Endothelial cell (in vitro differentiated cells): ENCODE measurements at regions not wholly inside any gene's neighbourhood (a gene's known extent, or its start where the extent isn't known, plus 50 kb on each side); places are given as distances from the start of the nearest gene placed in this dataset.

Source experiments
- DNase-seq: peaks from one replicate; pipeline ENCODE4 v3.0.0; 2021; ENCODE audit warnings: low spot score
- H3K27ac Mint-ChIP-seq: one replicate; pipeline ENCODE4 v1.8.0; 2021; ENCODE audit warnings: mixed read lengths, inconsistent platforms; ENCODE audit not compliant: unreplicated experiment
- H3K27me3 Mint-ChIP-seq: one replicate; pipeline ENCODE4 v1.8.0; 2021; ENCODE audit warnings: mild to moderate bottlenecking, moderate library complexity, mixed read lengths, inconsistent platforms; ENCODE audit not compliant: unreplicated experiment
- H3K36me3 Mint-ChIP-seq: one replicate; pipeline ENCODE4 v1.8.0; 2021; ENCODE audit warnings: mild to moderate bottlenecking, low read depth, mixed read lengths, inconsistent platforms; ENCODE audit not compliant: unreplicated experiment
- H3K4me1 Mint-ChIP-seq: one replicate; pipeline ENCODE4 v1.8.0; 2021; ENCODE audit warnings: mild to moderate bottlenecking, mixed read lengths, inconsistent platforms; ENCODE audit not compliant: unreplicated experiment
- H3K4me3 Mint-ChIP-seq: one replicate; pipeline ENCODE4 v1.8.0; 2021; ENCODE audit warnings: mild to moderate bottlenecking, mixed read lengths, inconsistent platforms; ENCODE audit not compliant: unreplicated experiment
- H3K9me3 Mint-ChIP-seq: one replicate; pipeline ENCODE4 v1.8.0; 2021; ENCODE audit warnings: mixed read lengths, inconsistent platforms; ENCODE audit not compliant: unreplicated experiment
- TF ChIP-seq, protein P1 (sequence below): fragments of 200-600 bp; sonication (generic); IDR thresholded peaks from one replicate; pipeline ENCODE4 v1.5.0; 2021; ENCODE audit warnings: antibody characterized with exemption; ENCODE audit not compliant: unreplicated experiment

- DNase-seq = no peak
- Mint-ChIP-seq H3K27me3 (no peaks in the 10 kb centered on the region), H3K9me3 (no peaks in the 10 kb centered on the region), H3K27ac (no peak overlapping the region), H3K36me3 (no peaks in the 10 kb centered on the region), H3K4me3 (no peak overlapping the region), H3K4me1 (no peaks in the 10 kb centered on the region)
- TF ChIP-seq, protein P1, sequence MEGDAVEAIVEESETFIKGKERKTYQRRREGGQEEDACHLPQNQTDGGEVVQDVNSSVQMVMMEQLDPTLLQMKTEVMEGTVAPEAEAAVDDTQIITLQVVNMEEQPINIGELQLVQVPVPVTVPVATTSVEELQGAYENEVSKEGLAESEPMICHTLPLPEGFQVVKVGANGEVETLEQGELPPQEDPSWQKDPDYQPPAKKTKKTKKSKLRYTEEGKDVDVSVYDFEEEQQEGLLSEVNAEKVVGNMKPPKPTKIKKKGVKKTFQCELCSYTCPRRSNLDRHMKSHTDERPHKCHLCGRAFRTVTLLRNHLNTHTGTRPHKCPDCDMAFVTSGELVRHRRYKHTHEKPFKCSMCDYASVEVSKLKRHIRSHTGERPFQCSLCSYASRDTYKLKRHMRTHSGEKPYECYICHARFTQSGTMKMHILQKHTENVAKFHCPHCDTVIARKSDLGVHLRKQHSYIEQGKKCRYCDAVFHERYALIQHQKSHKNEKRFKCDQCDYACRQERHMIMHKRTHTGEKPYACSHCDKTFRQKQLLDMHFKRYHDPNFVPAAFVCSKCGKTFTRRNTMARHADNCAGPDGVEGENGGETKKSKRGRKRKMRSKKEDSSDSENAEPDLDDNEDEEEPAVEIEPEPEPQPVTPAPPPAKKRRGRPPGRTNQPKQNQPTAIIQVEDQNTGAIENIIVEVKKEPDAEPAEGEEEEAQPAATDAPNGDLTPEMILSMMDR = no peak
Observed at GRCh38 chr6:139920027-139920775, 545.8 kb upstream of the CITED2 start.

- Mint-ChIP-seq H3K4me3 (no peak overlapping the region), H3K9me3 (no peaks in the 10 kb centered on the region), H3K4me1 (no peaks in the 10 kb centered on the region), H3K27me3 (no peaks in the 10 kb centered on the region), H3K36me3 (no peaks in the 10 kb centered on the region), H3K27ac (no peak overlapping the region)
- DNase-seq = no peak
- TF ChIP-seq, protein P1 = no peak
Observed at GRCh38 chr6:139919107-139920026, 544.9 kb upstream of the CITED2 start.

GRCh38 chr6:139917951-139918630 lies 543.6 kb upstream of the CITED2 start:
- Mint-ChIP-seq H3K27ac (no peak overlapping the region), H3K27me3 (no peaks in the 10 kb centered on the region), H3K4me3 (no peak overlapping the region), H3K9me3 (no peaks in the 10 kb centered on the region), H3K36me3 (no peaks in the 10 kb centered on the region), H3K4me1 (no peaks in the 10 kb centered on the region)
- DNase-seq = no peak
- TF ChIP-seq, protein P1 = no peak

DNA sequence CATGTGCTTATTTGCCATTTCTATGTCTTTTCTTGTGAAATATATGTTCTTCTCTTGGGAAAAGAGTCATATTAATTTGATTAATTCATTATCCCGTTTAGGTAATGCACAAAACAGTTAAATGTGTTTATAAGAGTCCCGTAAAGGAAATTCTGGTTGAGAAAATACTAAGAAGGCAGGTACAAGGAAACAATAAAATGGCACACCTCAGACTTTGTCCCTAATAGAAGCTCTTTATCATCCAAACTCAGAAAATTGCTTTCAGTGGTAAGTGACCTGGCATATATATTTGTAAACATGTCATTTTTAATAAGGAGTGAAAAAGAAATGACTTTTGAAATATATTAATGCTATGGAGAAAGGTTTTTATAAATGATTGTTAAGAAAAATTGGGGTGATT lies 540.5 kb upstream of the CITED2 start:
- DNase-seq = no peak
- Mint-ChIP-seq H3K4me1 (no peaks in the 10 kb centered on the region), H3K27me3 (no peaks in the 10 kb centered on the region), H3K9me3 (no peaks in the 10 kb centered on the region), H3K27ac (no peak overlapping the region), H3K36me3 (no peaks in the 10 kb centered on the region), H3K4me3 (no peak overlapping the region)
- TF ChIP-seq, protein P1 = no peak
